SU-DHL-6 (cell line): ENCODE measurements at regions not wholly inside any gene's neighbourhood (a gene's known extent, or its start where the extent isn't known, plus 50 kb on each side); places are given as distances from the start of the nearest gene placed in this dataset.

Experiments
- CTCF ChIP-seq: fragments of 200-600 bp; sonication (generic); IDR thresholded peaks from one replicate; pipeline ENCODE4 v1.5.1; 2017; ENCODE audit warnings: antibody characterized with exemption, mild to moderate bottlenecking, low read length, moderate library complexity; ENCODE audit not compliant: insufficient read depth, poor library complexity, severe bottlenecking
- EZH2phosphoT487 ChIP-seq: fragments of 200-600 bp; sonication (generic), shearing (Covaris generic); conservative IDR thresholded peaks from 2 replicates; pipeline ENCODE4 v1.6.1; 2018; ENCODE audit warnings: mild to moderate bottlenecking, antibody characterized with exemption, low read length, moderate library complexity, mixed read lengths

- TF ChIP-seq CTCF = no peak
- no peak for TF ChIP-seq EZH2phosphoT487
Measured at GRCh38 chr7:16084875-16085274, 336.5 kb downstream of the CRPPA start.
